ENCODE measurements at regions not wholly inside any gene's neighbourhood (a gene's known extent, or its start where the extent isn't known, plus 50 kb on each side); places are given as distances from the start of the nearest gene placed in this dataset.

DNA sequence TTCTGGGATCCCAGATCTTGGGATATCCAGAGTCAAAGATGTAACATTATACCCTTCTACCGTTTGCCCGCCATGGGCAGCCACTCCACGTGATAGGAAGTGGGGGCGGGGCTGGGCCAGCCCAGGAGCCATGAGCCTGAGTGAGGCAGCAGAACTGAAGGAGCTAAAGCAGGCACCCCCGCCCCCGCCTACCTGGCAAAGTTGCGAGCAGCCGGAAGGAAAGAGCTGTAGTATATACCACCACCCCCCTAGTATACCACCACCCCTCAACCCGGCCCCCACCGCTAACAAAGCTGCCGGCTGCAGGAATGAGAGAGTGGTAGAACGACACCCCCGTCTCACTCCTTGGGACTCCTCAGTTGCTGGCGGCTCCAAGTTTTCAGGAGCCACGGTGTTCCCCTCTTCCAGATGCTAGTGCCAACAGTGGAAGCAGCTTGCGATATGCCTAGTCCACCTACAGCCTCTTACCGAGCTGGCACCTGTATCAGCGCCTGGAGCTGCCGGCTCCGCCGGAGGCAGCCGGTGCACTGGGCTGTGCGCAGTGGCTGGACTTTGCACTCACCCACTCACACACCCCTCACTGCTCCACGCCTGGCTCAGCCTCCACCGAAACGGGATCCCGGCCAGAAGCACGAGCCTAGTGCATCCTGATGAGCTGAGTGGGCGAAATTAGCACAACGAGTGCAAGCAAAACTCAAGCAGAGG, 230.7 kb upstream of the PRR20A start:
- ChIA-PET POLR2A (no interaction called here), CTCF (no interaction called here)
- H3K4me3 Mint-ChIP-seq: no peak overlapping the region
- intact Hi-C loops (cut with DNase I, micrococcal nuclease): no loop called here
- no peaks in the 10 kb centered on the region for H3K36me3 Mint-ChIP-seq (ENCODE audit: low read depth)
- no peak for DNase-seq
- H3K4me1 Mint-ChIP-seq: no peaks in the 10 kb centered on the region
- H3K27ac Mint-ChIP-seq: no peak overlapping the region
- H3K9me3 Mint-ChIP-seq (ENCODE audit: low read depth): peaks cover 12% of the 10 kb centered on the region
- H3K27me3 Mint-ChIP-seq: no peaks in the 10 kb centered on the region
- no peak for ATAC-seq

DNA sequence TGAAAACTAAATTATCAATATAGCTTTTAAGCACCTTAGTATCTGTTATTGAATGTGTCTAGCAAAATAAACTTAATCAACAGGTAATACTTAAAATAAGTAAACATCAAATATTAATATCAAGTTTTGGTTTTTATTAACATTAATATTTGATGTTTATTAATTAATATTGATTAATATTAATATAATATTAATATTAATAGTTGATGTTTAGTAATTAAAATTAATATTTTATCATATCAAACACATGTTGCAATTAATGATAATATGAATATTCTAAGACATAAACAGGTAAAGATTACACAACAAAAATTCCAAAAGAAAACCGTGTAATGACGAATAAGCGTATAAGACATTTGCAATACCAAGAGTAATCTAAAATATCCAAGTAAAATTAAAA, 222.8 kb upstream of the PRR20A start:
- DNase-seq (no peak), ATAC-seq (no peak)
- Mint-ChIP-seq H3K36me3 (ENCODE audit: low read depth) (no peaks in the 10 kb centered on the region), H3K27me3 (no peaks in the 10 kb centered on the region), H3K4me1 (no peaks in the 10 kb centered on the region), H3K9me3 (ENCODE audit: low read depth) (peaks cover 3% of the 10 kb centered on the region), H3K27ac (no peak overlapping the region), H3K4me3 (no peak overlapping the region)
- CTCF ChIA-PET: no interaction called here
- intact Hi-C loops (cut with DNase I, micrococcal nuclease): no loop called here
- POLR2A ChIA-PET: no interaction called here

DNA sequence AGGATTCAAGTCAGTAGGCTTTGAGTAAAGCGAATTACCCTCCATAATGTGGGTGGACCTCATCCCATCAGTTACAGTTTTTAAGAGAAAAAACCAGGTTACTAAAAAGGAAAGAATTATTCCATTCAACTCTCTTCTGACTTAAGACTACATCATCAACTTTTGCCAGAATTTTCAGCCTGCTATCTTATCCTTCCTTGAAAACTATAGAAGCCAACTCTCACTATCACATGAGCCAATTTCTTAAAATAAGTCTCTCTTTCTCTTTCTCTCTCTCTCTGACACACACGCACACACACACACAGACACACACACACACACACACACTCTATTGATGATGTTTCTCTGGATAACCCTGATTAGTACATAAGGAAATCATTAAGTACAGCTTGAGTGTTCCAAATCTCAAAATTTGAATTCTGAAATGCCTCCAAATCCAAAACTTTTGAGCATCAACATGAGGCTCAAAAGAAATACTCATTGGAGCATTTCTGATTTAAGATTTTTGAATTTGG, 217.0 kb upstream of the PRR20A start:
- Mint-ChIP-seq H3K36me3 (ENCODE audit: low read depth) (no peaks in the 10 kb centered on the region), H3K4me3 (no peak overlapping the region), H3K27me3 (no peaks in the 10 kb centered on the region), H3K27ac (no peak overlapping the region), H3K9me3 (ENCODE audit: low read depth) (peaks cover 17% of the 10 kb centered on the region), H3K4me1 (no peaks in the 10 kb centered on the region)
- no peak for ATAC-seq
- ChIA-PET CTCF (no interaction called here), POLR2A (no interaction called here)
- intact Hi-C loops (cut with DNase I, micrococcal nuclease): no loop called here
- no peak for DNase-seq

DNA sequence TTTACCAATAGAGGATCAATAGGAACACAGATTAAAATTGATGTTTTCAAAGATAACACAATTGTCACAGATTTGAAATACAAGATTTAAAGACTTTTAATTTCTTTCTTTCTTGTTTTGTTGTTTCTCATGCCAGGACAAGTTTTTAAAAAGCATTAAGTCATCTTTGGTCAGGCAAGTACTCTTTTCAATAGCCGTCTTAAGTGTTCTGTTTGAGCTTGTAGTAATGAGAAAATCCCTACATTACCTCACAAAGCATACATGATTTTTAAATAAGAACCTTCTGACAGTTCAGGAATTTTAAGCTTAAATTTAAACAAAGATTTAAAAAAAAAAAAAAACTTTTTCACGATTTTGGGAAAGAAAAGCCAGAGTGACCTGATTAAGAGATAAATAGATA, 216.3 kb upstream of the PRR20A start:
- Mint-ChIP-seq H3K27ac (no peak overlapping the region), H3K9me3 (ENCODE audit: low read depth) (peaks cover 19% of the 10 kb centered on the region), H3K36me3 (ENCODE audit: low read depth) (no peaks in the 10 kb centered on the region), H3K27me3 (no peaks in the 10 kb centered on the region), H3K4me1 (no peaks in the 10 kb centered on the region), H3K4me3 (no peak overlapping the region)
- POLR2A ChIA-PET: no interaction called here
- CTCF ChIA-PET: no interaction called here
- no peak for DNase-seq
- no peak for ATAC-seq
- intact Hi-C loops (cut with DNase I, micrococcal nuclease): no loop called here

DNA sequence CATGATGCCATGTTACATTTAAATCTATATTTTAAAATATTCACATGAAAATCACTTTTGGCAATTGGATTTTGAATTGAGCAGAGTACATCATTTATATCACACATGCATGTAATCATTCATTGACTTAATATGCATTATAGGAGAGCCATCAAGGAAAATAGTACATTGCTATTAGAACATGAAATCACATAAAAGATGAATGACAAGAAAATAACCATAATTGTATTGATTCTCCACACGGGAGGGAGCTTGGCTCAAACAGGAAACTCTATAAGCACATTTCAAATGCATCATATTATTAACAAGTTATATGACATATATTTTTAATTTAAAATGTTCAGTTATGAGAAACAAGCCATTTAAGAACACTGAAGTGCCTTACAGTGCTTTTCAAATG, 208.6 kb upstream of the PRR20A start:
- no peaks in the 10 kb centered on the region for H3K36me3 Mint-ChIP-seq (ENCODE audit: low read depth)
- H3K27me3 Mint-ChIP-seq: no peaks in the 10 kb centered on the region
- CTCF ChIA-PET: no interaction called here
- H3K9me3 Mint-ChIP-seq (ENCODE audit: low read depth): peaks cover 19% of the 10 kb centered on the region
- no peak overlapping the region for H3K27ac Mint-ChIP-seq
- no peak overlapping the region for H3K4me3 Mint-ChIP-seq
- intact Hi-C loops (cut with DNase I, micrococcal nuclease): no loop called here
- POLR2A ChIA-PET: no interaction called here
- ATAC-seq (no peak), DNase-seq (no peak)
- no peaks in the 10 kb centered on the region for H3K4me1 Mint-ChIP-seq

DNA sequence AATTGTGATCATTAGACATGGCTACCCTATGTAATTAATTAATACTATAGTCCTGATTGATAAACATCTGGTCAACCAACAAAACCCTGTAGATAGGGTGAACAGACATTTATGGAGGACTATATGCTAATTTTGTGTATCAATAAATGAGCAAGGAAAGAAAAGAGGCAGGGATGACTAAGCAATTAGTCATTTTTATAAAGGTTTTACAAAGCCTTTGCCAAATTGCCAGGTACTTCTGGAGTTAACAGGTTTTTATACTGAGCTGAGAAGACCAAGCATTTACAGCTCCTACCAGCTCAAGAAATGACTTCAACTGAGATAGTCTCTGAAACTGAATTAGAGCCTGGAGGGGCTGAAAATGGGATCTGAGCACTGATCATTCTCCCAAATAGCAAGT, 186.8 kb upstream of the PRR20A start:
- intact Hi-C loops (cut with DNase I, micrococcal nuclease): no loop called here
- ChIA-PET CTCF (no interaction called here), POLR2A (no interaction called here)
- H3K4me3 Mint-ChIP-seq: no peak overlapping the region
- H3K27ac Mint-ChIP-seq: no peak overlapping the region
- no peaks in the 10 kb centered on the region for H3K4me1 Mint-ChIP-seq
- ATAC-seq: no peak
- DNase-seq: no peak
- no peaks in the 10 kb centered on the region for H3K36me3 Mint-ChIP-seq (ENCODE audit: low read depth)
- H3K27me3 Mint-ChIP-seq: no peaks in the 10 kb centered on the region
- peaks cover 8% of the 10 kb centered on the region for H3K9me3 Mint-ChIP-seq (ENCODE audit: low read depth)

DNA sequence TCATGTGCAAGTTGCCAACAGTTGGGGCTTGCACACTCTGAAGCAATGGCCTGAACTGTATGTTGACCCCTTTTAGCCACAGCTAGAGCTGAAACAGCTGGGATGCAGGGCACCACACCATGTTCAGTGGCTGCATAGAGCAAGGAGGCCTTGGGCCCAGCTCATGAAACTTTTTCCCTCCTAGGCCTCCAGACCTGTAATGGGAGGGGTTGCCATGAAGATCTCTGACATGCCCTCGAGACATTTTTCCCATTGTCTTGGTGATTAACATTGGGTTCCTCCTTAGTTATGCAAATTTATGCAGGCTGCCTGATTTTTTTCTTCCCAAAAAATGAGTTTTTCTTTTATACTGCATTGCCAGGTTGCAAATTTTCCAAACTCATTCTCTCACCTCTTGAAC, 165.1 kb upstream of the PRR20A start:
- H3K27me3 Mint-ChIP-seq: no peaks in the 10 kb centered on the region
- ChIA-PET CTCF (no interaction called here), POLR2A (no interaction called here)
- no peak for DNase-seq
- no peaks in the 10 kb centered on the region for H3K36me3 Mint-ChIP-seq (ENCODE audit: low read depth)
- ATAC-seq: no peak
- H3K4me1 Mint-ChIP-seq: no peaks in the 10 kb centered on the region
- peaks cover 9% of the 10 kb centered on the region for H3K9me3 Mint-ChIP-seq (ENCODE audit: low read depth)
- no peak overlapping the region for H3K4me3 Mint-ChIP-seq
- intact Hi-C loops (cut with DNase I, micrococcal nuclease): no loop called here
- no peak overlapping the region for H3K27ac Mint-ChIP-seq

DNA sequence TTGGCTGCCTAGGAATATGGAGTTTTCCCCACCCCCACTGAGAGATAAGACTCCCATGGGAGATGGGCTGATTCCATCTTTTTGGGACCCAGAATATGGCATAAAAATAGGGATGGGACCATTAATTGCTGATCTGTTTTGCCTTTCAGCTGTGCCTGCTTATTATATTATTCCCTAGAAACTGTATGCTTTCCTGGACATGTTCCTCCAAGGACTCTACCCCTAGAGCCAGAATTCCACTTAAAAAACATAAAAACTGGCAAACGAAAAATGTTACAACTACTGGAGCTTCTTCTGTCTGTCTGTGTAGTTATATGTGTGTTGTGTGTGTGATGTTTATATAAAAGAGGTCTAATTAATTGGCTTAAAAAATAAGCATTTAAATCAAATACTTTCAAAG, 159.9 kb upstream of the PRR20A start:
- Mint-ChIP-seq H3K9me3 (ENCODE audit: low read depth) (peaks cover 7% of the 10 kb centered on the region), H3K27ac (no peak overlapping the region)
- POLR2A ChIA-PET: no interaction called here

DNA sequence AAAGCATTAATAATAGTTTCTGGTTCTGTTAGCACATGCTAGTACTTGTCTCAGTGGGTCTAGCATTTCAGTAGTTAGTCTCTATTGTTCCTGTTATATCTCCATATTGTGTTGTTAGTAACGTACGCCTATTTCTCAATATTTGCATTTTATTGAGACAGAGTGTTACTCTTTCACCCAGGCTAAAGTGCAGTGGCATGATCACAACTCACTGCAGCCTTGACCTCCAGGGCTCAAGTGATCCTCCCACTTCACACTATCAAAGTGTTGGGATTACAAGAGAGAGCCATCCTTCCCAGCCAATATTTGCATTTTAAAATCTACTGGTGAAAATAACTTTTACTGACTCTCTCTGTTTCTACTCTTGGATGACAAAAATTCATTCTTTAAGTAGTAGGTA, 154.6 kb upstream of the PRR20A start:
- intact Hi-C loops (cut with DNase I, micrococcal nuclease): no loop called here

More for the DNA sequence above, 159.9 kb upstream of the PRR20A start:
- no peak for ATAC-seq
- Mint-ChIP-seq H3K4me3 (no peak overlapping the region), H3K27me3 (no peaks in the 10 kb centered on the region), H3K4me1 (no peaks in the 10 kb centered on the region), H3K36me3 (ENCODE audit: low read depth) (no peaks in the 10 kb centered on the region)
- DNase-seq: no peak
- CTCF ChIA-PET: no interaction called here
- intact Hi-C loops (cut with DNase I, micrococcal nuclease): no loop called here

GRCh38 chr13:56988543-56988942, 152.2 kb upstream of the PRR20A start:
- H3K27ac Mint-ChIP-seq: no peak overlapping the region
- no peaks in the 10 kb centered on the region for H3K27me3 Mint-ChIP-seq
- ChIA-PET POLR2A (no interaction called here), CTCF (no interaction called here)
- DNase-seq (no peak), ATAC-seq (no peak)
- H3K36me3 Mint-ChIP-seq (ENCODE audit: low read depth): no peaks in the 10 kb centered on the region
- no peak overlapping the region for H3K4me3 Mint-ChIP-seq
- H3K4me1 Mint-ChIP-seq: no peaks in the 10 kb centered on the region
- intact Hi-C loops (cut with DNase I, micrococcal nuclease): no loop called here
- peaks cover 5% of the 10 kb centered on the region for H3K9me3 Mint-ChIP-seq (ENCODE audit: low read depth)

More for the DNA sequence above, 154.6 kb upstream of the PRR20A start:
- no peak for DNase-seq
- H3K9me3 Mint-ChIP-seq (ENCODE audit: low read depth): peaks cover 5% of the 10 kb centered on the region
- no peaks in the 10 kb centered on the region for H3K27me3 Mint-ChIP-seq
- no peak overlapping the region for H3K27ac Mint-ChIP-seq
- H3K36me3 Mint-ChIP-seq (ENCODE audit: low read depth): no peaks in the 10 kb centered on the region
- ChIA-PET CTCF (no interaction called here), POLR2A (no interaction called here)
- ATAC-seq: no peak
- H3K4me1 Mint-ChIP-seq: no peaks in the 10 kb centered on the region
- H3K4me3 Mint-ChIP-seq: no peak overlapping the region

- Mint-ChIP-seq H3K4me1 (no peaks in the 10 kb centered on the region), H3K4me3 (no peak overlapping the region), H3K9me3 (ENCODE audit: low read depth) (peaks cover 1% of the 10 kb centered on the region), H3K27me3 (no peaks in the 10 kb centered on the region), H3K27ac (no peak overlapping the region), H3K36me3 (ENCODE audit: low read depth) (no peaks in the 10 kb centered on the region)
- DNase-seq (no peak), ATAC-seq (no peak)
- intact Hi-C loops (cut with DNase I, micrococcal nuclease): no loop called here
- CTCF ChIA-PET: no interaction called here
- POLR2A ChIA-PET: no interaction called here
These were observed 137.0 kb upstream of the PRR20A start for GRCh38 chr13:57003682-57004081.

GRCh38 chr13:57017357-57017756, 123.4 kb upstream of the PRR20A start:
- CTCF ChIA-PET: no interaction called here
- DNase-seq (no peak), ATAC-seq (no peak)
- Mint-ChIP-seq H3K4me1 (no peaks in the 10 kb centered on the region), H3K4me3 (no peak overlapping the region), H3K27me3 (no peaks in the 10 kb centered on the region), H3K27ac (no peak overlapping the region), H3K9me3 (ENCODE audit: low read depth) (peaks cover 7% of the 10 kb centered on the region), H3K36me3 (ENCODE audit: low read depth) (no peaks in the 10 kb centered on the region)
- POLR2A ChIA-PET: no interaction called here
- intact Hi-C loops (cut with DNase I, micrococcal nuclease): no loop called here

DNA sequence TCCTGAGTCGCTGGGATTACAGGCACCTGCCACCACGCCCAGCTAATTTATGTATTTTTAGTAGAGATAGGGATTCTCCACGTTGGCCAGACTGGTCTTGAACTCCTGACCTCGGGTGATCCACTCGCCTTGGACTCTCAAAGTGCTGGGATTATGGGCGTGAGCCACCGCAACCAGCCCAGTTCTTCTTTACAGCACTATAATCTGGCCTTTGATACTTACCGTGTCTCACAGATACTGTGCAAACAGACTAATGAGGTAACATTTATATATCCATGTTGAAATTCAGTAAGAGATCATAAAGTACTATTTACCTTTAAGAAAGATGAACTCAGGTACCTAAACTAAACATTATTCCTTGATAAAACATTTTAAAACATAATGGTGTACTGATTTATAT, 121.8 kb upstream of the PRR20A start:
- no peaks in the 10 kb centered on the region for H3K36me3 Mint-ChIP-seq (ENCODE audit: low read depth)
- no peak for DNase-seq
- H3K27ac Mint-ChIP-seq: no peak overlapping the region
- no peak for ATAC-seq
- intact Hi-C loops (cut with DNase I, micrococcal nuclease): no loop called here
- no peaks in the 10 kb centered on the region for H3K4me1 Mint-ChIP-seq
- no peak overlapping the region for H3K4me3 Mint-ChIP-seq
- ChIA-PET CTCF (no interaction called here), POLR2A (no interaction called here)
- peaks cover 9% of the 10 kb centered on the region for H3K9me3 Mint-ChIP-seq (ENCODE audit: low read depth)
- H3K27me3 Mint-ChIP-seq: no peaks in the 10 kb centered on the region
